Spleen (tissue), 11 donors: ENCODE measurements at regions not wholly inside any gene's neighbourhood (a gene's known extent, or its start where the extent isn't known, plus 50 kb on each side); places are given as distances from the start of the nearest gene placed in this dataset.

Experiments used
- DNase-seq: peaks from one replicate; pipeline ENCODE4 v3.0.0-alpha.2; 2020
- H3K27ac ChIP-seq, 8 donors: fragments of 200-600 bp; sonication (generic) in 7 of 8; 1 replicate in 4 of 8; 2 replicates in 4 of 8; pipeline versions ENCODE4 v1.5.0 to v1.8.0; 2016 to 2021; ENCODE audit warnings: inconsistent platforms in 4 of 8, mild to moderate bottlenecking in 4 of 8, moderate library complexity in 1 of 8
- H3K27me3 ChIP-seq, 7 donors: fragments of 200-600 bp; sonication (generic) in 6 of 7; replicated peaks in 1 of 7; 1 replicate in 4 of 7; 2 replicates in 3 of 7; pipeline versions ENCODE4 v1.5.0 to v1.8.0; 2016 to 2021; ENCODE audit warnings: inconsistent platforms in 3 of 7, mild to moderate bottlenecking in 1 of 7
- H3K36me3 ChIP-seq, 6 donors: fragments of 200-600 bp; sonication (generic) in 5 of 6; 1 replicate in 4 of 6; 2 replicates in 2 of 6; pipeline versions ENCODE4 v1.5.0 to v1.8.0; 2016 to 2021; ENCODE audit warnings: inconsistent platforms in 2 of 6
- H3K4me1 ChIP-seq, 6 donors: fragments of 200-600 bp; sonication (generic) in 5 of 6; 1 replicate in 3 of 6; 2 replicates in 3 of 6; pipeline versions ENCODE4 v1.5.0 to v1.8.0; 2016 to 2021; ENCODE audit warnings: inconsistent platforms in 3 of 6
- H3K4me3 ChIP-seq, 8 donors: fragments of 200-600 bp; sonication (generic) in 7 of 8; 1 replicate in 4 of 8; 2 replicates in 4 of 8; pipeline versions ENCODE4 v1.5.0 to v1.8.0; 2016 to 2021; ENCODE audit warnings: inconsistent platforms in 4 of 8, mild to moderate bottlenecking in 4 of 8, moderate library complexity in 2 of 8
- H3K9me3 ChIP-seq, 8 donors: fragments of 200-600 bp; sonication (generic) in 7 of 8; 1 replicate in 4 of 8; 2 replicates in 4 of 8; pipeline versions ENCODE4 v1.5.0 to v1.8.0; 2016 to 2021; ENCODE audit warnings: inconsistent platforms in 4 of 8
- POLR2A ChIP-seq, 3 donors: fragments of 450-650 bp; IDR thresholded peaks; one replicate each; pipeline ENCODE4 v1.5.1; 2017; ENCODE audit warnings: antibody characterized with exemption in 3 of 3, mild to moderate bottlenecking in 1 of 3
- POLR2AphosphoS5 ChIP-seq, 3 donors: sonication (generic); formaldehyde crosslinking; IDR thresholded peaks; one replicate each; pipeline ENCODE4 v1.5.1; 2017; ENCODE audit warnings: antibody characterized with exemption in 3 of 3
- WGBS, 5 donors: extraction: QIAGEN DNeasy Blood & Tissue Kit in 3 of 5; methylation state at CpG; one replicate each; pipeline versions ENCODE4 v1.1.5 to v1.1.7; 2013 to 2018; 5-methylcytosine and 5-hydroxymethylcytosine counted together
- intact Hi-C: fragments of 100-400 bp; cut with DNase I; formaldehyde crosslinking; loops from one replicate; pipeline ENCODE4 v1.15.0; 2023; ENCODE audit warnings: low total_unique reads
- TF ChIP-seq, protein P1 (sequence below), 11 experiments: fragments of 200-600 bp in 7 of 11; fragments of 450-650 bp in 4 of 11; sonication (generic) in 4 of 11; IDR thresholded peaks in 8 of 11; conservative IDR thresholded peaks in 3 of 11; 1 replicate in 7 of 11; 2 replicates in 4 of 11; pipeline versions ENCODE4 v1.4.0 to v1.8.0; 2016 to 2021; ENCODE audit warnings: antibody characterized with exemption in 11 of 11, inconsistent platforms in 4 of 11, mild to moderate bottlenecking in 1 of 11
- donor health status: healthy with polysubstance abuse.
- donor health status: DM: no; HTN: no; CAD: no; lungs with moderate emphysema.
- donor health status: DM: no; HTN: no; CAD: no.
- donor health status: Bipolar disorder and iron deficiency.
- donor health status: healthy.
- donor health status: DM: no; HTN: no; CAD: no.
- donor health status: DM: yes; HTN: yes; CAD: no.

DNA sequence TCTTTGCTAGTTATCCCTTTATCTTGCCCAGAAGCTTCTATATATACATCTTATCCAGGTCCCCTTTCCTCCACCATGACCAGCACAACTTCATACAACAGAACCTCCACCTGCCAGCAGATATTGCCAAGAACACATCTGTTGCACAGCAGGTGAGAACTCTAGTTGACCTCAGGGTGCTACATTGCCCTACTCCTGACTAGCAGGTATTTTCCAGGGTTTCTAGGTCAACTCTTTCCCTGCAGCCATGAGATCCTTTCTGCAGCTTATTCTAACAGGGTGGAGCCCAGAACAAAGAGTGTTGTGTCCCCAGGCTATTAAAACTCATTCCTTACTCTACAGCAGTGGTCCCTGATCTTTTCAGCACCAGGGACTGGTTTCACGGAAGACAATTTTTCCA, 319.5 kb downstream of the PRDM2 start:
- DNase-seq: no peak
- TF ChIP-seq, protein P1, sequence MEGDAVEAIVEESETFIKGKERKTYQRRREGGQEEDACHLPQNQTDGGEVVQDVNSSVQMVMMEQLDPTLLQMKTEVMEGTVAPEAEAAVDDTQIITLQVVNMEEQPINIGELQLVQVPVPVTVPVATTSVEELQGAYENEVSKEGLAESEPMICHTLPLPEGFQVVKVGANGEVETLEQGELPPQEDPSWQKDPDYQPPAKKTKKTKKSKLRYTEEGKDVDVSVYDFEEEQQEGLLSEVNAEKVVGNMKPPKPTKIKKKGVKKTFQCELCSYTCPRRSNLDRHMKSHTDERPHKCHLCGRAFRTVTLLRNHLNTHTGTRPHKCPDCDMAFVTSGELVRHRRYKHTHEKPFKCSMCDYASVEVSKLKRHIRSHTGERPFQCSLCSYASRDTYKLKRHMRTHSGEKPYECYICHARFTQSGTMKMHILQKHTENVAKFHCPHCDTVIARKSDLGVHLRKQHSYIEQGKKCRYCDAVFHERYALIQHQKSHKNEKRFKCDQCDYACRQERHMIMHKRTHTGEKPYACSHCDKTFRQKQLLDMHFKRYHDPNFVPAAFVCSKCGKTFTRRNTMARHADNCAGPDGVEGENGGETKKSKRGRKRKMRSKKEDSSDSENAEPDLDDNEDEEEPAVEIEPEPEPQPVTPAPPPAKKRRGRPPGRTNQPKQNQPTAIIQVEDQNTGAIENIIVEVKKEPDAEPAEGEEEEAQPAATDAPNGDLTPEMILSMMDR (IDR thresholded peaks at IDR 0.05 in 8 of 11, conservative IDR thresholded peaks at IDR 0.05 in 3 of 11): no peak
- TF ChIP-seq POLR2AphosphoS5 (IDR thresholded peaks at IDR 0.05) (no peak), POLR2A (IDR thresholded peaks at IDR 0.05) (no peak)
- Histone ChIP-seq H3K4me3 (no peak overlapping the region), H3K9me3 (no peaks in the 10 kb centered on the region), H3K27me3 (peaks cover 0 to 50% (median 0%) of the 10 kb centered on the region in 7 donors), H3K36me3 (no peaks in the 10 kb centered on the region), H3K27ac (no peak overlapping the region), H3K4me1 (no peaks in the 10 kb centered on the region)
- intact Hi-C loops: no loop called here
- 85 to 100% (median 93%) methylated on average over 1 of the region's 1 CpG for WGBS, 5 donors

DNA sequence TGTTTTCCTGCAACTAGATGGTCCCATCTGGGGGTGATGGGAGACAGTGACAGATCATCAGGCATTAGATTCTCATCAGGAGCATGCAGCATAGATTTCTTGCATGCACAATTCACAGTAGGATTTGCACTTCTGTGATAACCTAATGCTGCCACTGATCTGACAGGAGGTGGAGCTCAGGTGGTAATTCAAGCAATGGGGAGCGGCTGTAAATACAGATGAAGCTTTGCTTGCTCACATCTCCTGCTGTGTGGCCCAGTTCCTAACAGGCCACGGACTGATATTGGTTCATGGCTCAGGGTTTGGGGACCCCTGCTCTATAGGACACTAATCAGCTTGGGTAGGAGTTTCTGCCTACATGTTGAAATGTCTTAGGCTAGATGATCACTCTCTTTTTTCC, 320.0 kb downstream of the PRDM2 start:
- H3K27me3 ChIP-seq: peaks cover 0 to 50% (median 0%) of the 10 kb centered on the region in 7 donors
- TF ChIP-seq, protein P1 (IDR thresholded peaks at IDR 0.05 in 8 of 11, conservative IDR thresholded peaks at IDR 0.05 in 3 of 11): no peak
- TF ChIP-seq POLR2A (IDR thresholded peaks at IDR 0.05) (no peak), POLR2AphosphoS5 (IDR thresholded peaks at IDR 0.05) (no peak)
- no peaks in the 10 kb centered on the region for H3K9me3 ChIP-seq
- no peak overlapping the region for H3K27ac ChIP-seq
- 78 to 90% (median 82%) methylated on average over 2 of the region's 2 CpGs for WGBS, 5 donors
- no peak for DNase-seq
- no peak overlapping the region for H3K4me3 ChIP-seq
- H3K36me3 ChIP-seq: no peaks in the 10 kb centered on the region
- intact Hi-C loops: no loop called here
- H3K4me1 ChIP-seq: no peaks in the 10 kb centered on the region

DNA sequence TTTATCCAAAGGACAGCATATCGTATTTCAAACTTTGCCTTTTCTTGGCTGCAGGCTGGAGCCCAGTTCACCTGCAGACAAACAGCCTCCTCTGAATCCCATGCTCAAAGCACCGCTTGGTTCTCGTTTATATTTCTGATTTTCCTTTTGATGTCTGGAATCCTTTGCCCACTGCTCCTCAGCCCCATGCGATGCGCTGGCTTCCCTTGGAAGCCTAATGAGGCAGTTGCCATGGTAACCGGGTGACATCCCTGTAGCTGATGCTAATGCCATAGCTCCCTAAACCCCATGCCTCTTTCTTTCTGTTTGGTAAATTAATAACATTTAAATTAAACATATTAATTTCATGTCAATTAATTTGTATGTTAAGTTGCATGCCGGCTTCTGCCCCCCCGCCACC, 327.1 kb downstream of the PRDM2 start:
- Histone ChIP-seq H3K36me3 (no peaks in the 10 kb centered on the region), H3K27me3 (peaks cover 0 to 24% (median 0%) of the 10 kb centered on the region in 7 donors), H3K4me1 (no peaks in the 10 kb centered on the region), H3K4me3 (no peak overlapping the region), H3K9me3 (peaks cover 0 to 7% (median 2%) of the 10 kb centered on the region in 8 donors), H3K27ac (no peak overlapping the region)
- DNase-seq: no peak
- intact Hi-C loops: no loop called here
- TF ChIP-seq POLR2AphosphoS5 (IDR thresholded peaks at IDR 0.05) (no peak), POLR2A (IDR thresholded peaks at IDR 0.05) (no peak)
- TF ChIP-seq, protein P1 (IDR thresholded peaks at IDR 0.05 in 8 of 11, conservative IDR thresholded peaks at IDR 0.05 in 3 of 11): no peak
- WGBS, 5 donors: 71 to 82% (median 78%) methylated on average over 8 of the region's 8 CpGs

DNA sequence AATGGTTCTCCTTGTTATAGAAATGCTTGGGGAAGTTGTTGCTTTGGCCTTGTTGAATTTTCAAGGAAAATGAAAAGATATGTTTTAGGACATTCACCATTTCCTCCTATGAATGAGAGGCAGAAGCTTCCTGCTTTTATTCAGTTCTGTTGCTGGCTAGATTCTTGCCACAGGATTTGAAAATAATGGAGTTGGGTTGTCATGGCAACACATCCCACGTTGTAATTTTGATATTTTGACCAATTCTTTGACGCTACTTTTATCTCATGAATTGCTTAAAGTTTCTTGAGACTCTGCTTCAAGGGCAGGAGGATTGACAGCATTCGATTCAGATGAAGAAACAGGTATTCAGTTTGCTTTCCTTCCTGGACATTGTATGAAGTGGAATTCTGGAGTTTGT, 331.5 kb downstream of the PRDM2 start:
- H3K27me3 ChIP-seq: peaks cover 0 to 47% (median 0%) of the 10 kb centered on the region in 7 donors
- no peak overlapping the region for H3K27ac ChIP-seq
- H3K4me3 ChIP-seq: no peak overlapping the region
- TF ChIP-seq POLR2AphosphoS5 (IDR thresholded peaks at IDR 0.05) (no peak), POLR2A (IDR thresholded peaks at IDR 0.05) (no peak)
- TF ChIP-seq, protein P1 (IDR thresholded peaks at IDR 0.05 in 8 of 11, conservative IDR thresholded peaks at IDR 0.05 in 3 of 11): no peak
- intact Hi-C loops: no loop called here
- WGBS, 5 donors: 45 to 59% (median 51%) methylated on average over 3 of the region's 3 CpGs
- no peaks in the 10 kb centered on the region for H3K36me3 ChIP-seq
- no peak for DNase-seq
- H3K9me3 ChIP-seq: peaks cover 0 to 13% (median 2%) of the 10 kb centered on the region in 8 donors
- H3K4me1 ChIP-seq: no peaks in the 10 kb centered on the region
